AG10803 (cell line): ENCODE measurements at regions not wholly inside any gene's neighbourhood (a gene's known extent, or its start where the extent isn't known, plus 50 kb on each side); places are given as distances from the start of the nearest gene placed in this dataset.

Experiments
- DNase-seq: peaks from one replicate; pipeline ENCODE4 v3.0.0; 2010; ENCODE audit warnings: low read depth
- H3K4me3 ChIP-seq: 2 replicates; pipeline ENCODE4 v1.5.1; 2011; ENCODE audit warnings: mild to moderate bottlenecking, low read length, control low read depth
- TF ChIP-seq, protein P1 (sequence below): conservative IDR thresholded peaks from 2 replicates; pipeline ENCODE4 v1.5.1; 2011; ENCODE audit warnings: mild to moderate bottlenecking, low read length, control low read depth, inconsistent platforms

DNA sequence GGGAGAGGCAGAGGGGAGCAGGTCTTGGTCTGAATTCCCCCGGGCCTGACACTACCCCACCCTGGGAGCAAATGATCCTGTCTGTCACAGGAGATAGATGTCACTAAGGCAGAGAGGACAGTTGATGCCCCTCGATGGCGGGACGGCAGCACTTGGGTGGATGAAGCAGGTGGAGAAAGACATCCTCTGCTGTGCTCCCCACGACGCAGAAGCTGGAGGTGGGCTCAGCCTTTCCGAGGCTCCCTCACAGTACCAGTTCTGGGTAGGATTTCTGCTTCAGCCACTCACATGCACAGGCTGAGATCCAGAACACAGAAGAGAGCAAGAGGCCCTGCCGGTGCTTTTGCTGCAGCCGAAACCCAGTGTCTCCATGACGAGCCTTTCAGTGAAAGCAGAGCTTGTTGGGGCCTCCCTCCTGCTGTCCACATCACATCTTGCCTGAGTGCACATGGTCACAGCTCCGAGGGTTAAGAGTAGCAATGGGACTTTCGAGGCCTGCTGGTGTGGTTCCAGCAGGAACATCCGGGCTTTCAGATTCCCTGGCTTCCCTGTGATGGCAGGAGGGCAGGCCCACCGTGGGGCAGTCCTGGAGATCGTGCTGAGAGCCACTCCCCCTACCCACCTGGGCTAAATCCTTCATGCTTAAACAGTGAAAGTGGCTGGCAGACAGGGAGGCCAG is 107.3 kb upstream of the PRR20G start:
- TF ChIP-seq, protein P1, sequence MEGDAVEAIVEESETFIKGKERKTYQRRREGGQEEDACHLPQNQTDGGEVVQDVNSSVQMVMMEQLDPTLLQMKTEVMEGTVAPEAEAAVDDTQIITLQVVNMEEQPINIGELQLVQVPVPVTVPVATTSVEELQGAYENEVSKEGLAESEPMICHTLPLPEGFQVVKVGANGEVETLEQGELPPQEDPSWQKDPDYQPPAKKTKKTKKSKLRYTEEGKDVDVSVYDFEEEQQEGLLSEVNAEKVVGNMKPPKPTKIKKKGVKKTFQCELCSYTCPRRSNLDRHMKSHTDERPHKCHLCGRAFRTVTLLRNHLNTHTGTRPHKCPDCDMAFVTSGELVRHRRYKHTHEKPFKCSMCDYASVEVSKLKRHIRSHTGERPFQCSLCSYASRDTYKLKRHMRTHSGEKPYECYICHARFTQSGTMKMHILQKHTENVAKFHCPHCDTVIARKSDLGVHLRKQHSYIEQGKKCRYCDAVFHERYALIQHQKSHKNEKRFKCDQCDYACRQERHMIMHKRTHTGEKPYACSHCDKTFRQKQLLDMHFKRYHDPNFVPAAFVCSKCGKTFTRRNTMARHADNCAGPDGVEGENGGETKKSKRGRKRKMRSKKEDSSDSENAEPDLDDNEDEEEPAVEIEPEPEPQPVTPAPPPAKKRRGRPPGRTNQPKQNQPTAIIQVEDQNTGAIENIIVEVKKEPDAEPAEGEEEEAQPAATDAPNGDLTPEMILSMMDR, result no peak
- no peak overlapping the region for H3K4me3 ChIP-seq
- no peak for DNase-seq

DNA sequence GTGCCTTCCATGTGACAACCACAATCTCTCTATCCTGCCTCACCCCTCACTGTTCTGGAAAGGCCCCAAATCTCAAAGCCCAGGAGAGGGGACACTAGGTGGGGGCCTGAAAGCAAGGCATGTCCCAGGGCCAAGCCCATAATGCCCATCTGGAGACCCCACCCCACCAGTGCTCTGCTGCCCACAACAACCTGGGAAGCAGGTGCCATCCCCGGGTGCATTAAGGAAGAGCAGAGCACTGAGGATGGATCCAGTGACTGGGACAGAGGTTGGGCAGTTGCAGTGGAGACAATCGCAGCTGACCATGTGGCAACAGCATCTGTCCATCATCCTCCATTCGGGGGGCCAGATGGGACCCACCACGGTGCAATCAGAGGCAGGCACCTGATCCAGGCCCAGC is 106.2 kb upstream of the PRR20G start:
- TF ChIP-seq, protein P1, result no peak
- H3K4me3 ChIP-seq, result no peak overlapping the region
- DNase-seq, result no peak

DNA sequence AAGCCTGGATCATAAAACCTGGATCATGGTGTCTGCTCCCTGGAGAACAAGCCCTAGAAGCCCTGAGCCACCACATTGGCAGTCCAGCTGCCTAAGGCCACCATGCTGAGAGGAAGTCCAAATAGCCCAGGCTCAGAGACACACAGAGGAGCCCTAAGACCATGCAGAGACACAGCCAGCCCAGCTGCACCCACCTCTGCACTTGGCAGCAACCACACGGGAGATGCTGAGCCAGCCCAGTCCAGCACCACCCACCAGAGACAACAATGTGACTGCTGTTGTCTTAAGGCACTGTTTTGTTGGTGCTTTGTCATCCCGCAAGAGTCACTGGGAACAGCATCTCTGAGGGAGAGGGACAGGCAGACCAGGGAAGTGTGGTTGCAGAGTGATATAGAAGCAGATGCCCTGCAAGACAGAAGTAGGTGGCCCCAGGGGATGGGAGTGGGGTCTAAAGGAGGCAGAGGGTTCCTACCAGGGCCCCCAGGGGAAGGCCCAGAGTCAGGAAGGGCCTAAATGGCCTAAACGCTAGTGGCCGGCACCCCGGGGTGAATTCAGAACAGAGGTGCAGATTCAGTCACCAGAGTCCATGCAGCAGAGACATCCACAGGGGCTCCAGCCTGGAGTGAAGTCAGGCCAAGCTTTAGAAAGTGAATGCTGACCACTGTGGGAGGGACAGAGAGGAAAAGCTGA is 105.4 kb upstream of the PRR20G start:
- TF ChIP-seq, protein P1, result no peak
- H3K4me3 ChIP-seq, result no peak overlapping the region
- DNase-seq, result no peak

DNA sequence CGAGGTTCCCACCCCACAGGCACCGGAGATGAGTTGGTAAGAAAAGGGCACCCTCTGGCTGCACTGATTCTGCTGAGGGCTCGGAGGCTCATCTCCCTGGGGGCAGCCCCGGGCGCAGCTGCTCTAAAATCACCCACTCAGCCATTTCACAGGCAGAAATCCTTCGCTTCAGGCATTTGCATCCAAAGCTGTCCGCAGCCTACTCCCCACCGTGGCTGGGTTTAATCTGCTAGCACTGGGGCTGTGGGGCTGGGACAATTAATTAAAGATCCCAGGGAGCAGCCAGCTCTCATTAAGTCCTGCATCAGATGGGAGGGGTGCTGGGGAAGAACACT is 104.3 kb upstream of the PRR20G start:
- TF ChIP-seq, protein P1, result no peak
- no peak overlapping the region for H3K4me3 ChIP-seq
- DNase-seq, result no peak

DNA sequence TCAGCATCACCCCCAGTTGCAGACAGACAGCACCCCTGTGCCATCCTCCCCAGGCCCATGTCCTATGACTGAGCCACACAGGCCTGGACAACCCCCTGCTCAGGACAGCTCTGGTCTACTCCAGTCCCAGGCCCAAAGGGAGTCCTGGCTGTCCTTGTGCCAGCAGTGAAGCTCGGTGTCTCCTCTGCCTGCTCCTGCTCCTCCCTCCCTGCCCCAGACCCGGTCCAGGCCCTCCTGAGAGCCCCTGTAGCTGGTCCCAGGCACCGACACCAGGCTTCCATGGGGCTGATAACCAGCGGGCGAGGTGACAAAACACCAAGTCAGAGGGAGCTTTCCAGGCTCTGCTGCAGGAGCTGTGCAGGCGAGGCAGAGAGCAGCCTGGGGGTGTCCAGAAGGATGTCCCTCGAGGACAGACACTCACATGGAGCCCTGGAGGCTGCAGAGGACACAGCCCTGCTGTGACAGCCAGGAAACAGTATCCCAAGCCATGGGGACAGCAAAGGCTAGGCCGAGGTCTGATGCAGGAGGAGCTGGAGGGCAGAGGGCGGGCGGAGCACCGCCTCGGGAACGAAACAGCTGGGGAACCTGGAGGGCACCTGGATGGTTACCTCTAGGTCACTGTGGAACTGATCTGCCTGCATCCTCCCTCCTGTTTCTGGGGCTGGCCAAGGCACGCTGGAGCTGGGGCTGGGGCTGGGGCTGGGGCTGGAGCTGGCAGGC is 103.8 kb upstream of the PRR20G start:
- no peak for DNase-seq
- TF ChIP-seq, protein P1, result no peak

DNA sequence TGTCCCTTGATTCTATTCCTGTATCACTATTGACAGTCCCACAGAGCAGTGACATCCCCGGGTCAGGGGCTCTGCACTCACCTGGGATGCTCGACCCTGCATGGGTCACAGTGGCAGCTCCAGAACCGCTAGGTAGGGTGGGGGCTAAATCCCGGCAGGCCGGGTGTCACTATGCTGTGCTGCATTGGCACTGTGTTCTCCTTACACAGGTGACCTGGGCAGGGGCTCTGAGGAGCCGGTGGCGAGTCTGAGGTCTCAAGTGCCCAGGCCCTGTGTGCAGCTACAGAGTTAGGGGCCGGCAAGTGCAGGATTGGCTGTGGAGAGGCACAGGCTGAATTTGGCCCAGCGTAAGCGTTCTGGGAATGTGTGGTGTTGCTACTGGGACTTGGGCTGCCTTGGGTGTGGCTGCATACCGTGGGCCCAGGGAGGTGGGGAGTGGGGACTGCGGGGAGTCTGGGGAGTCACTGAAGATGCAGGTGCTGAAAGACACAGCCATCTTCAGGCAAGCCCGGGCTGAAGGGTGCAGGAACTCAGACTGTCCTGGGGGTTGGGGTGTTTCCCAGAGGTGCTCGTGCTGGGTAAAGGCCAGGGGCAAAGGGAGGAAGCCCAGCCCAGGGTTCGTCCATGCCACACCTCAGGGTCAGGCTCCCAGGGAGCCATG is 102.6 kb upstream of the PRR20G start:
- H3K4me3 ChIP-seq, result no peak overlapping the region
- no peak for DNase-seq
- TF ChIP-seq, protein P1, result no peak

More for the DNA sequence above, 103.8 kb upstream of the PRR20G start:
- no peak overlapping the region for H3K4me3 ChIP-seq
